ENCODE measurements at regions not wholly inside any gene's neighbourhood (a gene's known extent, or its start where the extent isn't known, plus 50 kb on each side); places are given as distances from the start of the nearest gene placed in this dataset.

GRCh38 chr11:110786226-110786902 is 74.1 kb upstream of the ARHGAP20 start:
- no peak for DNase-seq (ENCODE audit: low spot score)

GRCh38 chr11:110785398-110785797 is 73.2 kb upstream of the ARHGAP20 start:
- no peak for DNase-seq (ENCODE audit: low spot score)

GRCh38 chr11:110782616-110783015 is 70.4 kb upstream of the ARHGAP20 start:
- no peak for DNase-seq (ENCODE audit: low spot score)

- DNase-seq (ENCODE audit: low spot score) = no peak
Measured at GRCh38 chr11:110779108-110779507, 66.9 kb upstream of the ARHGAP20 start.

GRCh38 chr11:110778343-110778742 is 66.1 kb upstream of the ARHGAP20 start:
- no peak for DNase-seq (ENCODE audit: low spot score)

GRCh38 chr11:110777775-110778174 is 65.5 kb upstream of the ARHGAP20 start:
- no peak for DNase-seq (ENCODE audit: low spot score)

GRCh38 chr11:110776081-110776480 is 63.8 kb upstream of the ARHGAP20 start:
- DNase-seq (ENCODE audit: low spot score) = no peak

- DNase-seq (ENCODE audit: low spot score) = no peak
Measured at GRCh38 chr11:110774138-110775014, 62.1 kb upstream of the ARHGAP20 start.

GRCh38 chr11:110773442-110773841 is 61.2 kb upstream of the ARHGAP20 start:
- no peak for DNase-seq (ENCODE audit: low spot score)

GRCh38 chr11:110772863-110773262 is 60.6 kb upstream of the ARHGAP20 start:
- DNase-seq (ENCODE audit: low spot score) = no peak

- DNase-seq (ENCODE audit: low spot score) = no peak
Measured at GRCh38 chr11:110766316-110766715, 54.1 kb upstream of the ARHGAP20 start.

- no peak for DNase-seq (ENCODE audit: low spot score)
Measured at GRCh38 chr11:110764485-110764884, 52.2 kb upstream of the ARHGAP20 start.

GRCh38 chr11:110763249-110764011 is 51.2 kb upstream of the ARHGAP20 start:
- DNase-seq (ENCODE audit: low spot score) = peak; percentile 9

- DNase-seq (ENCODE audit: low spot score) = no peak
Measured at GRCh38 chr11:110762590-110762989, 50.4 kb upstream of the ARHGAP20 start.

All from AG08395 (cell line).